ENCODE measurements at regions not wholly inside any gene's neighbourhood (a gene's known extent, or its start where the extent isn't known, plus 50 kb on each side); places are given as distances from the start of the nearest gene placed in this dataset.

- TF ChIP-seq, protein P1, sequence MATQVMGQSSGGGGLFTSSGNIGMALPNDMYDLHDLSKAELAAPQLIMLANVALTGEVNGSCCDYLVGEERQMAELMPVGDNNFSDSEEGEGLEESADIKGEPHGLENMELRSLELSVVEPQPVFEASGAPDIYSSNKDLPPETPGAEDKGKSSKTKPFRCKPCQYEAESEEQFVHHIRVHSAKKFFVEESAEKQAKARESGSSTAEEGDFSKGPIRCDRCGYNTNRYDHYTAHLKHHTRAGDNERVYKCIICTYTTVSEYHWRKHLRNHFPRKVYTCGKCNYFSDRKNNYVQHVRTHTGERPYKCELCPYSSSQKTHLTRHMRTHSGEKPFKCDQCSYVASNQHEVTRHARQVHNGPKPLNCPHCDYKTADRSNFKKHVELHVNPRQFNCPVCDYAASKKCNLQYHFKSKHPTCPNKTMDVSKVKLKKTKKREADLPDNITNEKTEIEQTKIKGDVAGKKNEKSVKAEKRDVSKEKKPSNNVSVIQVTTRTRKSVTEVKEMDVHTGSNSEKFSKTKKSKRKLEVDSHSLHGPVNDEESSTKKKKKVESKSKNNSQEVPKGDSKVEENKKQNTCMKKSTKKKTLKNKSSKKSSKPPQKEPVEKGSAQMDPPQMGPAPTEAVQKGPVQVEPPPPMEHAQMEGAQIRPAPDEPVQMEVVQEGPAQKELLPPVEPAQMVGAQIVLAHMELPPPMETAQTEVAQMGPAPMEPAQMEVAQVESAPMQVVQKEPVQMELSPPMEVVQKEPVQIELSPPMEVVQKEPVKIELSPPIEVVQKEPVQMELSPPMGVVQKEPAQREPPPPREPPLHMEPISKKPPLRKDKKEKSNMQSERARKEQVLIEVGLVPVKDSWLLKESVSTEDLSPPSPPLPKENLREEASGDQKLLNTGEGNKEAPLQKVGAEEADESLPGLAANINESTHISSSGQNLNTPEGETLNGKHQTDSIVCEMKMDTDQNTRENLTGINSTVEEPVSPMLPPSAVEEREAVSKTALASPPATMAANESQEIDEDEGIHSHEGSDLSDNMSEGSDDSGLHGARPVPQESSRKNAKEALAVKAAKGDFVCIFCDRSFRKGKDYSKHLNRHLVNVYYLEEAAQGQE (IDR thresholded peaks at IDR 0.05; ENCODE audit: insufficient read depth in 1 of 2, low read depth in 2 of 2, low read length in 2 of 2): no peak
- TF ChIP-seq FOXP2 (optimal IDR thresholded peaks at IDR 0.05; ENCODE audit: borderline replicate concordance, extremely low read depth, extremely low read length, insufficient read depth) (no peak), POLR2AphosphoS5 (IDR thresholded peaks at IDR 0.05; ENCODE audit: low read depth, low read length) (no peak), SIN3A (IDR thresholded peaks at IDR 0.05; ENCODE audit: borderline replicate concordance, insufficient read depth, low read length) (no peak), TAF1 (IDR thresholded peaks at IDR 0.05; ENCODE audit: borderline replicate concordance, insufficient read depth, low read length) (no peak)
Observed at GRCh38 chr2:37833423-37833822, 91.7 kb upstream of the RMDN2 start.

- no peak for TF ChIP-seq FOXP2 (optimal IDR thresholded peaks at IDR 0.05; ENCODE audit: borderline replicate concordance, extremely low read depth, extremely low read length, insufficient read depth)
- TF ChIP-seq POLR2AphosphoS5 (IDR thresholded peaks at IDR 0.05; ENCODE audit: low read depth, low read length): no peak
Observed at GRCh38 chr2:37836270-37836669, 88.8 kb upstream of the RMDN2 start.

- TF ChIP-seq, protein P1 (IDR thresholded peaks at IDR 0.05; ENCODE audit: insufficient read depth in 1 of 2, low read depth in 2 of 2, low read length in 2 of 2): no peak
- no peak for TF ChIP-seq SIN3A (IDR thresholded peaks at IDR 0.05; ENCODE audit: borderline replicate concordance, insufficient read depth, low read length)
- TF ChIP-seq POLR2AphosphoS5 (IDR thresholded peaks at IDR 0.05; ENCODE audit: low read depth, low read length): no peak
- no peak for TF ChIP-seq FOXP2 (optimal IDR thresholded peaks at IDR 0.05; ENCODE audit: borderline replicate concordance, extremely low read depth, extremely low read length, insufficient read depth)
- no peak for TF ChIP-seq TAF1 (IDR thresholded peaks at IDR 0.05; ENCODE audit: borderline replicate concordance, insufficient read depth, low read length)
Observed at GRCh38 chr2:37836711-37837110, 88.4 kb upstream of the RMDN2 start.

DNA sequence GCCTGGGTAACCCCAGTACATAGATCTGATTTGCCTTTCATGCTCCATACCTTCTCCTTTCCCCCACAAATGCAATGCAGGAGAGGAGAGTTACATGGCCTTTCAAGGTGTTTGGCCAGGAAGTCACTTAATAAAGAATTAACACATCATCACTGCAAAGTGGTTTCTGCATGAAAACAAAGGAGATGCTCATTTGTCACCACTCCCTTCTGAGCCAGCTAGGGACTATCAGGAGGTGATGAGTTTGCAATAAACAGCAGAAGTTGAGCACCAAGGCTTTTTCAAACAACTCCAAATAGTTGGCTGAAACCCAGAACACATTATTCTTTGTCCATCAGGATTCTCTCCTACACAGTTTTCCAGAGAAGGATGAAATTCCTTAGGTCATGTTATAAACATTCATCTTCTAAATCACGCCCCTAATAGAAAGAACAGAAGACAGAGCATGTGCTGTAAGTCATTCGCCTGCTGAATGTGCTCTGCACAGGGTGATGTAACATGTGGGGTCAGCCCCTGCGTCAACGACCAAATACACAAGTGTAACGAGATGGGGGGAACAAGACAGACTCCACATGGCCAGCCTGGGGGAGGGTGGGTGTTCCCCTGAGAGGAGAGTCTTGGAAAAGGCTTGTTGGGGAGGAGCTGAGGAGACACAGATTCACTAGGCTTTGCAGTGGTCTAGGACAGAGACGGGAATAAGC is 87.3 kb upstream of the RMDN2 start:
- TF ChIP-seq, protein P1 (IDR thresholded peaks at IDR 0.05; ENCODE audit: insufficient read depth in 1 of 2, low read depth in 2 of 2, low read length in 2 of 2): no peak
- TF ChIP-seq SIN3A (IDR thresholded peaks at IDR 0.05; ENCODE audit: borderline replicate concordance, insufficient read depth, low read length) (no peak), FOXP2 (optimal IDR thresholded peaks at IDR 0.05; ENCODE audit: borderline replicate concordance, extremely low read depth, extremely low read length, insufficient read depth) (no peak), POLR2AphosphoS5 (IDR thresholded peaks at IDR 0.05; ENCODE audit: low read depth, low read length) (no peak)

- TF ChIP-seq, protein P1 (IDR thresholded peaks at IDR 0.05; ENCODE audit: insufficient read depth in 1 of 2, low read depth in 2 of 2, low read length in 2 of 2): no peak
- no peak for TF ChIP-seq TAF1 (IDR thresholded peaks at IDR 0.05; ENCODE audit: borderline replicate concordance, insufficient read depth, low read length)
- TF ChIP-seq SIN3A (IDR thresholded peaks at IDR 0.05; ENCODE audit: borderline replicate concordance, insufficient read depth, low read length): no peak
- no peak for TF ChIP-seq FOXP2 (optimal IDR thresholded peaks at IDR 0.05; ENCODE audit: borderline replicate concordance, extremely low read depth, extremely low read length, insufficient read depth)
Observed at GRCh38 chr2:37838541-37839167, 86.4 kb upstream of the RMDN2 start.
